ENCODE measurements at regions not wholly inside any gene's neighbourhood (a gene's known extent, or its start where the extent isn't known, plus 50 kb on each side); places are given as distances from the start of the nearest gene placed in this dataset.

DNA sequence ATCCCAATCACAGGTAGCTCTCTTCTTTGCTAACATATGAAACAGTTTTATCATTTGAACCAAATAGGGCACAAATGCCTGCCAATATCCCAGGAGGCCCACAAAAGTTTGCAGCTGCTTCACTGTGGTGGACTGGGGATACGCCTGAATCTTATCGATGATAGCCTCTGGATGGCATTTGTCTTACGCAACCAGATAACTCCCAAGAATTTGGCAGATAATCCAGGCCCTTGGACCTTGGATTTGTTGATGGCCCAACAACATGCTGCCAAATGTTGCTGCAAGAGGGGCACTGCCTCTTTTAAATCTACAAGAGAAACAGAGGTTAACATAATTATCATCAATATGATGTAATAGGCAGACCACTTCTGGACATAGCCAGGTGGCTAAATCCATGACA lies 587.1 kb upstream of the LRRTM4 start:
- ChIA-PET POLR2A (no interaction called here), CTCF (no interaction called here)
- no peak overlapping the region for H3K4me3 ChIP-seq (ENCODE audit: low read length)
- ATAC-seq (no peak), DNase-seq (no peak)
- no peaks in the 10 kb centered on the region for H3K36me3 ChIP-seq (ENCODE audit: control insufficient read depth in 2 of 3, insufficient read depth in 3 of 3, low read length in 3 of 3)
- no peak overlapping the region for H3K4me3 Mint-ChIP-seq
- peaks cover 0 to 35% (median 0%) of the 10 kb centered on the region in 3 experiments for H3K9me3 ChIP-seq (ENCODE audit: control insufficient read depth in 2 of 3, low read length in 3 of 3)
- intact Hi-C loops (cut with micrococcal nuclease), result no loop called here
- no peaks in the 10 kb centered on the region for H3K27me3 ChIP-seq (ENCODE audit: control insufficient read depth in 2 of 2, insufficient read depth in 2 of 2, low read length in 2 of 2)
- peaks cover 8 to 24% (median 16%) of the 10 kb centered on the region in 11 donors for H3K9me3 Mint-ChIP-seq
- H3K27me3 Mint-ChIP-seq, result no peaks in the 10 kb centered on the region
- no peaks in the 10 kb centered on the region for H3K4me1 Mint-ChIP-seq
- no peak overlapping the region for H3K27ac ChIP-seq (ENCODE audit: low read depth, low read length)
- H3K27ac Mint-ChIP-seq, result no peak overlapping the region
- peaks cover 0 to 3% (median 0%) of the 10 kb centered on the region in 5 donors for H3K36me3 Mint-ChIP-seq
- no peaks in the 10 kb centered on the region for H3K4me1 ChIP-seq (ENCODE audit: control insufficient read depth in 2 of 2, insufficient read depth in 2 of 2, low read length in 2 of 2)

DNA sequence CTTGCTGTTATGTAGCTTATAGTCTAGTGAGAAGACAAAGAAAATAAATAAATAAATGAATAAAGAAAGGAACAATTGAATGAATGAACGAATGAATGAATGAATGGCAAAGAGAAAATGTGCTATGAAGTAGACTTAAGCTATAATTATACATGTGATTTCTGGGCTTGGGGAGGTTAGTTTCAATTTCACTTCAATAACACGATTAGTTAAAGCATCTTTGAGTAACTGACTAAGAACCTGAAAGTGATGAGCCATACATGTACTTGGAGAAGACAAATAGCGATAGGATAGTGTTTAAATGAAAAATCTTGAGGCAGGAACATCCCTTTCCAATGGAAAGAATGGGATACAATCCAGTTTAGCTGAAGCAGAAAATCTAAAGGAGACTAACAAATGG lies 593.1 kb upstream of the LRRTM4 start:
- Histone ChIP-seq H3K27ac (ENCODE audit: low read depth, low read length) (no peak overlapping the region), H3K36me3 (ENCODE audit: control insufficient read depth in 2 of 3, insufficient read depth in 3 of 3, low read length in 3 of 3) (no peaks in the 10 kb centered on the region), H3K9me3 (ENCODE audit: control insufficient read depth in 2 of 3, low read length in 3 of 3) (no peaks in the 10 kb centered on the region), H3K27me3 (ENCODE audit: control insufficient read depth in 2 of 2, insufficient read depth in 2 of 2, low read length in 2 of 2) (no peaks in the 10 kb centered on the region), H3K4me1 (ENCODE audit: control insufficient read depth in 2 of 2, insufficient read depth in 2 of 2, low read length in 2 of 2) (no peaks in the 10 kb centered on the region), H3K4me3 (ENCODE audit: low read length) (no peak overlapping the region)
- intact Hi-C loops (cut with micrococcal nuclease), result no loop called here
- Mint-ChIP-seq H3K4me1 (no peaks in the 10 kb centered on the region), H3K27me3 (no peaks in the 10 kb centered on the region), H3K9me3 (peaks cover 1 to 23% (median 11%) of the 10 kb centered on the region in 11 donors), H3K4me3 (no peak overlapping the region), H3K36me3 (no peaks in the 10 kb centered on the region), H3K27ac (no peak overlapping the region)
- no peak for DNase-seq
- ATAC-seq, result no peak
- POLR2A ChIA-PET, result no interaction called here
- CTCF ChIA-PET, result no interaction called here

GRCh38 chr2:78118037-78118436 lies 595.9 kb upstream of the LRRTM4 start:
- no peak overlapping the region for H3K4me3 Mint-ChIP-seq
- H3K4me1 Mint-ChIP-seq, result no peaks in the 10 kb centered on the region
- H3K27ac ChIP-seq (ENCODE audit: low read depth, low read length), result no peak overlapping the region
- no peaks in the 10 kb centered on the region for H3K4me1 ChIP-seq (ENCODE audit: control insufficient read depth in 2 of 2, insufficient read depth in 2 of 2, low read length in 2 of 2)
- peaks cover 0 to 5% (median 0%) of the 10 kb centered on the region in 3 experiments for H3K9me3 ChIP-seq (ENCODE audit: control insufficient read depth in 2 of 3, low read length in 3 of 3)
- no peaks in the 10 kb centered on the region for H3K27me3 Mint-ChIP-seq
- ChIA-PET POLR2A (no interaction called here), CTCF (no interaction called here)
- no peak for ATAC-seq
- H3K27me3 ChIP-seq (ENCODE audit: control insufficient read depth in 2 of 2, insufficient read depth in 2 of 2, low read length in 2 of 2), result no peaks in the 10 kb centered on the region
- no peak overlapping the region for H3K27ac Mint-ChIP-seq
- H3K36me3 Mint-ChIP-seq, result no peaks in the 10 kb centered on the region
- H3K9me3 Mint-ChIP-seq, result peaks cover 3 to 23% (median 9%) of the 10 kb centered on the region in 11 donors
- intact Hi-C loops (cut with micrococcal nuclease), result no loop called here
- no peak overlapping the region for H3K4me3 ChIP-seq (ENCODE audit: low read length)
- no peak for DNase-seq
- H3K36me3 ChIP-seq (ENCODE audit: control insufficient read depth in 2 of 3, insufficient read depth in 3 of 3, low read length in 3 of 3), result no peaks in the 10 kb centered on the region

DNA sequence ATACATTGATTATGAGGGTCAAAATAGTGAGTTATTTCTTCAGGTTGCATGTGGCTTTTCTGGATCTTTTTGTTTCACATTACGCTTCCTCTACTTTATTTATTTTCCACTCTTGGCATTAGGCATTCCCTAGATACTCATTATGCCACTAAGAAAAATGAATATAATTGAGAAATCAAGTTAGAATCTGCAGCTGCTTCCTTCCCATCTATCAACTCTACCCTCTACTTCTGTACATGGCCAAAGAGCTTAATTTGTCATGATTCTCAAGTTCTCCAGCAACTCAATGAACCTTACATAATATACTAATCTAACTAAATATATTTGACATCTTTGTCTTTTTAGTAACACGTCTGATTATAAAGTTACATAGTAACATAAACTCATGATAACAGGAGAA lies 598.1 kb upstream of the LRRTM4 start:
- Mint-ChIP-seq H3K4me1 (no peaks in the 10 kb centered on the region), H3K27me3 (no peaks in the 10 kb centered on the region), H3K36me3 (no peaks in the 10 kb centered on the region), H3K9me3 (peaks cover 1 to 29% (median 6%) of the 10 kb centered on the region in 11 donors), H3K4me3 (no peak overlapping the region), H3K27ac (no peak overlapping the region)
- intact Hi-C loops (cut with micrococcal nuclease), result no loop called here
- ChIA-PET POLR2A (no interaction called here), CTCF (no interaction called here)
- no peak overlapping the region for H3K27ac ChIP-seq (ENCODE audit: low read depth, low read length)
- DNase-seq (no peak), ATAC-seq (no peak)
- no peaks in the 10 kb centered on the region for H3K27me3 ChIP-seq (ENCODE audit: control insufficient read depth in 2 of 2, insufficient read depth in 2 of 2, low read length in 2 of 2)
- H3K4me3 ChIP-seq (ENCODE audit: low read length), result no peak overlapping the region
- peaks cover 0 to 5% (median 0%) of the 10 kb centered on the region in 3 experiments for H3K9me3 ChIP-seq (ENCODE audit: control insufficient read depth in 2 of 3, low read length in 3 of 3)
- H3K36me3 ChIP-seq (ENCODE audit: control insufficient read depth in 2 of 3, insufficient read depth in 3 of 3, low read length in 3 of 3), result no peaks in the 10 kb centered on the region
- H3K4me1 ChIP-seq (ENCODE audit: control insufficient read depth in 2 of 2, insufficient read depth in 2 of 2, low read length in 2 of 2), result no peaks in the 10 kb centered on the region

- no peaks in the 10 kb centered on the region for H3K36me3 ChIP-seq (ENCODE audit: control insufficient read depth in 2 of 3, insufficient read depth in 3 of 3, low read length in 3 of 3)
- Mint-ChIP-seq H3K36me3 (no peaks in the 10 kb centered on the region), H3K27me3 (no peaks in the 10 kb centered on the region), H3K9me3 (peaks cover 0 to 27% (median 3%) of the 10 kb centered on the region in 11 donors), H3K4me1 (no peaks in the 10 kb centered on the region), H3K27ac (no peak overlapping the region), H3K4me3 (no peak overlapping the region)
- ATAC-seq (no peak), DNase-seq (no peak)
- intact Hi-C loops (cut with micrococcal nuclease), result no loop called here
- ChIA-PET CTCF (no interaction called here), POLR2A (no interaction called here)
- no peaks in the 10 kb centered on the region for H3K27me3 ChIP-seq (ENCODE audit: control insufficient read depth in 2 of 2, insufficient read depth in 2 of 2, low read length in 2 of 2)
- no peak overlapping the region for H3K4me3 ChIP-seq (ENCODE audit: low read length)
- peaks cover 0 to 5% (median 0%) of the 10 kb centered on the region in 3 experiments for H3K9me3 ChIP-seq (ENCODE audit: control insufficient read depth in 2 of 3, low read length in 3 of 3)
- H3K4me1 ChIP-seq (ENCODE audit: control insufficient read depth in 2 of 2, insufficient read depth in 2 of 2, low read length in 2 of 2), result no peaks in the 10 kb centered on the region
- no peak overlapping the region for H3K27ac ChIP-seq (ENCODE audit: low read depth, low read length)
These were observed 602.9 kb upstream of the LRRTM4 start for GRCh38 chr2:78125042-78125441.

DNA sequence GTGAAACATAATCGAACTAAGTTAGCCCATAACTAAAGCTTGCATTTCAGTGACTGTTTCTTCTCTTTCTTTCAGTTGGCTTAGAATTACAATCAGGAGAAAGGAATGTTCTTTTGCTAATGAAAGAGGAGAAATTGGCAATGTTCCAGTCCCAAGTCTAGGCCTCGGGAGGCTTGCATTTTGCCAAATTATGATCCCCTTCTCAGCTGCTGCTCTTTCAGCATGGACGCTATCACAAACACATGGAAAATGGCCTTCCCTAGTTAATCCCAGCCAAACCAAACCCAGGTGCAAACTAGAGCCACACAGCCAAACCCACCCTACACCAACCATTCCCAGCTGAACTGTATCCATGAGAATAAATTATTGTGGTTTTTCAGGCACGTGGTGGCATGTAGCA lies 605.2 kb upstream of the LRRTM4 start:
- intact Hi-C loops (cut with micrococcal nuclease), result no loop called here
- H3K27me3 Mint-ChIP-seq, result no peaks in the 10 kb centered on the region
- no peak overlapping the region for H3K27ac ChIP-seq (ENCODE audit: low read depth, low read length)
- H3K4me3 Mint-ChIP-seq, result no peak overlapping the region
- ATAC-seq (no peak), DNase-seq (no peak)
- peaks cover 0 to 20% (median 3%) of the 10 kb centered on the region in 11 donors for H3K9me3 Mint-ChIP-seq
- no peaks in the 10 kb centered on the region for H3K9me3 ChIP-seq (ENCODE audit: control insufficient read depth in 2 of 3, low read length in 3 of 3)
- ChIA-PET CTCF (no interaction called here), POLR2A (no interaction called here)
- no peak overlapping the region for H3K27ac Mint-ChIP-seq
- no peaks in the 10 kb centered on the region for H3K4me1 Mint-ChIP-seq
- H3K36me3 ChIP-seq (ENCODE audit: control insufficient read depth in 2 of 3, insufficient read depth in 3 of 3, low read length in 3 of 3), result no peaks in the 10 kb centered on the region
- no peak overlapping the region for H3K4me3 ChIP-seq (ENCODE audit: low read length)
- no peaks in the 10 kb centered on the region for H3K36me3 Mint-ChIP-seq
- no peaks in the 10 kb centered on the region for H3K4me1 ChIP-seq (ENCODE audit: control insufficient read depth in 2 of 2, insufficient read depth in 2 of 2, low read length in 2 of 2)
- no peaks in the 10 kb centered on the region for H3K27me3 ChIP-seq (ENCODE audit: control insufficient read depth in 2 of 2, insufficient read depth in 2 of 2, low read length in 2 of 2)

DNA sequence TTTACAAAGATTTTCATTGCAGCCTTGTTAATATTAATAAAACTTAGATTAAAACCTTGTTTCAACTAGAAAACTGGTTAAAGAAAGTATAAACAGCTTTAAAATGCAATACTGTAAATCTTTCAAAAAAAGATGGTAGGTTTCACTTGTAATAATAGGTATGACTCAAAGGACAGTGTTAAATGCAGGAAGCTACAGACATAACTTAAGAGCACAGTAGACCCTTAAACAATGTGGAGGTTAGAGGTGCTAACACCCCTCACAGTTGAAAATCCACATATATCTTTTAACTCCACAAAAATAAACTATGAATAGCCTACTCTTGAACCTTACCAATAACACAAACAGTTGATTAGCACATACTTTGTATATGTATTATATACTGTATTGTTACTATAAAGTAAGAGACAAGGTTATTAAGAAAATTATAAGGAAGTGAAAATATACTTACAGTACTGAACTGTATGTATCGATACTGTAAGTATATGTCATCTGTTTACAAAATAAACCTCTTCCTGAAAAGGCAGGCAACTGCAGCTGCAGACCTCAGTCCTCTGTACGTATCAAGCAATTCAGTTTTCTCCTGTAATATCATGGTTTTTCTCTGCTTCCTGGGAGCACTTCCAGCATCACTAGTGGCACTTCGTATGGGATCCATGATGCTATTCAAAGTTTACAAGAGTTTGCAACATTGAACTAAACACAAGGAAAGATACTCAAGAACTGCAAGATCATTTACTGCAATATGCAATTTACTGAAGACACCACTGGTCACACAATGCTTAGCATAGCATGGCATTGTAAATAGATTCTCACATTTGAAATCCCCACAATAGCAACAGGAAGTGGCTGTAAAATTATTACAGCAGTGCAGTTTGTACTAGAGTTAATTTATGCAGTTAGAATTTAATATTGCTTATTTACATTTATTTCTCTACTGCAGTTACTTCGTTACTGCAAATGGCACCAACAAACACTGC lies 610.5 kb upstream of the LRRTM4 start:
- Mint-ChIP-seq H3K27me3 (no peaks in the 10 kb centered on the region), H3K36me3 (no peaks in the 10 kb centered on the region), H3K27ac (no peak overlapping the region), H3K9me3 (peaks cover 0 to 19% (median 7%) of the 10 kb centered on the region in 11 donors), H3K4me1 (no peaks in the 10 kb centered on the region), H3K4me3 (no peak overlapping the region)
- H3K27me3 ChIP-seq (ENCODE audit: control insufficient read depth in 2 of 2, insufficient read depth in 2 of 2, low read length in 2 of 2), result no peaks in the 10 kb centered on the region
- ATAC-seq (no peak), DNase-seq (no peak)
- ChIA-PET POLR2A (no interaction called here), CTCF (no interaction called here)
- no peaks in the 10 kb centered on the region for H3K4me1 ChIP-seq (ENCODE audit: control insufficient read depth in 2 of 2, insufficient read depth in 2 of 2, low read length in 2 of 2)
- intact Hi-C loops (cut with micrococcal nuclease), result no loop called here
- H3K4me3 ChIP-seq (ENCODE audit: low read length), result no peak overlapping the region
- no peaks in the 10 kb centered on the region for H3K36me3 ChIP-seq (ENCODE audit: control insufficient read depth in 2 of 3, insufficient read depth in 3 of 3, low read length in 3 of 3)
- H3K27ac ChIP-seq (ENCODE audit: low read depth, low read length), result no peak overlapping the region
- no peaks in the 10 kb centered on the region for H3K9me3 ChIP-seq (ENCODE audit: control insufficient read depth in 2 of 3, low read length in 3 of 3)
